Trophoblast cell (in vitro differentiated cells and primary cell): ENCODE measurements at regions not wholly inside any gene's neighbourhood (a gene's known extent, or its start where the extent isn't known, plus 50 kb on each side); places are given as distances from the start of the nearest gene placed in this dataset.
A peak's percentile ranks its signal among the peaks of the same experiment; 100 is the strongest.

Experiments used
- DNase-seq, 2 donors: peaks; one replicate each; pipeline ENCODE4 v3.0.0-alpha.2; 2016
- H2AFZ ChIP-seq: 2 replicates; pipeline ENCODE4 v1.6.1; 2013; ENCODE audit warnings: low read length, moderate library complexity, mild to moderate bottlenecking; ENCODE audit not compliant: insufficient read depth, poor library complexity
- H2AK5ac ChIP-seq: 2 replicates; pipeline ENCODE4 v1.6.1; 2013; ENCODE audit warnings: mild to moderate bottlenecking, low read length
- H2BK120ac ChIP-seq: 2 replicates; pipeline ENCODE4 v1.6.1; 2013; ENCODE audit warnings: low read length, mild to moderate bottlenecking, moderate library complexity; ENCODE audit not compliant: insufficient read depth, poor library complexity
- H2BK12ac ChIP-seq: 2 replicates; pipeline ENCODE4 v1.6.1; 2013; ENCODE audit warnings: mild to moderate bottlenecking, low read length, moderate library complexity
- H2BK5ac ChIP-seq: 2 replicates; pipeline ENCODE4 v1.6.1; 2013; ENCODE audit warnings: low read length, low read depth, moderate library complexity, mild to moderate bottlenecking; ENCODE audit not compliant: poor library complexity
- H3K14ac ChIP-seq: 2 replicates; pipeline ENCODE4 v1.6.1; 2013; ENCODE audit warnings: mild to moderate bottlenecking, low read length
- H3K18ac ChIP-seq: 2 replicates; pipeline ENCODE4 v1.6.1; 2013; ENCODE audit warnings: mild to moderate bottlenecking, low read length
- H3K23ac ChIP-seq: 2 replicates; pipeline ENCODE4 v1.6.1; 2013; ENCODE audit warnings: low read length
- H3K27ac ChIP-seq: 2 replicates; pipeline ENCODE4 v1.5.1; 2013; ENCODE audit warnings: low read depth, mild to moderate bottlenecking, inconsistent platforms, low read length, moderate library complexity
- H3K27me3 ChIP-seq: 2 replicates; pipeline ENCODE4 v1.6.1; 2013; ENCODE audit warnings: inconsistent platforms, mild to moderate bottlenecking, low read length, moderate library complexity; ENCODE audit not compliant: insufficient read depth
- H3K36me3 ChIP-seq, 2 experiments: 1 replicate in 1 of 2; 2 replicates in 1 of 2; pipeline ENCODE4 v1.6.1; 2013; ENCODE audit warnings: low read length in 2 of 2, mild to moderate bottlenecking in 2 of 2, moderate library complexity in 1 of 2; ENCODE audit not compliant: insufficient read depth in 2 of 2, control insufficient read depth in 1 of 2
- H3K4ac ChIP-seq: 2 replicates; pipeline ENCODE4 v1.6.1; 2013; ENCODE audit warnings: low read depth, mild to moderate bottlenecking, low read length, moderate library complexity
- H3K4me1 ChIP-seq, 2 experiments: 1 replicate in 1 of 2; 2 replicates in 1 of 2; pipeline ENCODE4 v1.6.1; 2013; ENCODE audit warnings: low read length in 2 of 2, mild to moderate bottlenecking in 2 of 2, moderate library complexity in 1 of 2; ENCODE audit not compliant: insufficient read depth in 2 of 2, control insufficient read depth in 1 of 2
- H3K4me2 ChIP-seq: 2 replicates; pipeline ENCODE4 v1.6.1; 2013; ENCODE audit warnings: inconsistent platforms, mild to moderate bottlenecking, low read length, moderate library complexity
- H3K4me3 ChIP-seq: 2 replicates; pipeline ENCODE4 v1.5.1; 2013; ENCODE audit warnings: mild to moderate bottlenecking, low read depth, low read length, inconsistent platforms
- H3K79me1 ChIP-seq: one replicate; pipeline ENCODE4 v1.6.1; 2013; ENCODE audit warnings: low read length
- H3K79me2 ChIP-seq: 2 replicates; pipeline ENCODE4 v1.6.1; 2013; ENCODE audit warnings: low read length, mild to moderate bottlenecking; ENCODE audit not compliant: control insufficient read depth, insufficient read depth, poor library complexity
- H3K9ac ChIP-seq: 2 replicates; pipeline ENCODE4 v1.6.1; 2013; ENCODE audit warnings: mild to moderate bottlenecking, low read length
- H3K9me3 ChIP-seq: 2 replicates; pipeline ENCODE4 v1.6.1; 2013; ENCODE audit warnings: low read depth, mild to moderate bottlenecking, control low read depth, inconsistent platforms, low read length; ENCODE audit not compliant: insufficient read depth
- H4K12ac ChIP-seq: 2 replicates; pipeline ENCODE4 v1.6.1; 2013; ENCODE audit warnings: low read depth, mild to moderate bottlenecking, low read length, moderate library complexity
- H4K8ac ChIP-seq: 2 replicates; pipeline ENCODE4 v1.6.1; 2013; ENCODE audit warnings: low read depth, mild to moderate bottlenecking, low read length, moderate library complexity
- H4K91ac ChIP-seq: one replicate; pipeline ENCODE4 v1.6.1; 2013; ENCODE audit warnings: low read depth, mild to moderate bottlenecking, low read length, moderate library complexity
- WGBS: extraction: QIAGEN DNeasy Blood & Tissue Kit; methylation state at CpG from one replicate; pipeline ENCODE4 v1.1.7; 2013; ENCODE audit warnings: missing lambda C conversion rate; ENCODE audit not compliant: insufficient read length, insufficient coverage; ENCODE audit errors: extremely low coverage; 5-methylcytosine and 5-hydroxymethylcytosine counted together

GRCh38 chr1:37265156-37265555 is 209.2 kb upstream of the ZC3H12A start:
- H3K4me1 ChIP-seq, result no peaks in the 10 kb centered on the region
- no peak overlapping the region for H3K18ac ChIP-seq
- no peaks in the 10 kb centered on the region for H3K27me3 ChIP-seq
- no peak overlapping the region for H3K27ac ChIP-seq
- H4K91ac ChIP-seq, result no peak overlapping the region
- H3K9me3 ChIP-seq, result peaks cover 1% of the 10 kb centered on the region
- no peak overlapping the region for H3K4me3 ChIP-seq
- H3K9ac ChIP-seq, result no peak overlapping the region
- no peak overlapping the region for H2BK5ac ChIP-seq
- no peaks in the 10 kb centered on the region for H3K79me2 ChIP-seq
- H2BK120ac ChIP-seq, result no peak overlapping the region
- no peak overlapping the region for H2AK5ac ChIP-seq
- WGBS, result no CpG with 5 or more reads among the region's 3 CpGs
- H3K4ac ChIP-seq, result no peak overlapping the region
- H2AFZ ChIP-seq, result no peak overlapping the region
- no peaks in the 10 kb centered on the region for H3K36me3 ChIP-seq
- H3K79me1 ChIP-seq, result no peaks in the 10 kb centered on the region
- H4K12ac ChIP-seq, result no peak overlapping the region
- no peak overlapping the region for H3K4me2 ChIP-seq
- H3K23ac ChIP-seq, result no peak overlapping the region
- no peak for DNase-seq
- H4K8ac ChIP-seq, result no peak overlapping the region
- no peak overlapping the region for H3K14ac ChIP-seq
- H2BK12ac ChIP-seq, result no peak overlapping the region

GRCh38 chr1:37265786-37266667 is 208.4 kb upstream of the ZC3H12A start:
- no peak for DNase-seq
- Histone ChIP-seq H3K14ac (no peak overlapping the region), H3K18ac (no peak overlapping the region), H4K12ac (no peak overlapping the region), H3K27me3 (no peaks in the 10 kb centered on the region), H3K9ac (no peak overlapping the region), H2AK5ac (no peak overlapping the region), H3K4me2 (no peak overlapping the region), H4K8ac (no peak overlapping the region), H3K79me1 (no peaks in the 10 kb centered on the region), H3K79me2 (no peaks in the 10 kb centered on the region), H3K4me1 (no peaks in the 10 kb centered on the region), H2AFZ (no peak overlapping the region), H3K27ac (no peak overlapping the region), H3K36me3 (no peaks in the 10 kb centered on the region), H3K4ac (no peak overlapping the region), H2BK12ac (no peak overlapping the region), H4K91ac (no peak overlapping the region), H2BK5ac (no peak overlapping the region), H3K9me3 (peaks cover 1% of the 10 kb centered on the region), H3K23ac (no peak overlapping the region), H2BK120ac (no peak overlapping the region), H3K4me3 (no peak overlapping the region)
- no CpG with 5 or more reads among the region's 10 CpGs for WGBS

GRCh38 chr1:37267111-37267835 is 207.1 kb upstream of the ZC3H12A start:
- H3K4ac ChIP-seq, result no peak overlapping the region
- no peak overlapping the region for H4K91ac ChIP-seq
- peak; percentile 4 to 54 for DNase-seq
- H3K4me2 ChIP-seq, result no peak overlapping the region
- no peak overlapping the region for H3K4me3 ChIP-seq
- H4K12ac ChIP-seq, result no peak overlapping the region
- H2BK5ac ChIP-seq, result no peak overlapping the region
- no peaks in the 10 kb centered on the region for H3K79me1 ChIP-seq
- H2AFZ ChIP-seq, result no peak overlapping the region
- no peak overlapping the region for H3K23ac ChIP-seq
- no peaks in the 10 kb centered on the region for H3K79me2 ChIP-seq
- no peak overlapping the region for H3K14ac ChIP-seq
- no CpG with 5 or more reads among the region's 10 CpGs for WGBS
- no peaks in the 10 kb centered on the region for H3K4me1 ChIP-seq
- H3K9me3 ChIP-seq, result peaks cover 3% of the 10 kb centered on the region
- no peak overlapping the region for H4K8ac ChIP-seq
- no peak overlapping the region for H2AK5ac ChIP-seq
- H3K9ac ChIP-seq, result no peak overlapping the region
- no peak overlapping the region for H3K27ac ChIP-seq
- H3K18ac ChIP-seq, result no peak overlapping the region
- H3K27me3 ChIP-seq, result no peaks in the 10 kb centered on the region
- H2BK12ac ChIP-seq, result no peak overlapping the region
- no peaks in the 10 kb centered on the region for H3K36me3 ChIP-seq
- H2BK120ac ChIP-seq, result no peak overlapping the region

- Histone ChIP-seq H2AFZ (no peak overlapping the region), H3K27ac (no peak overlapping the region), H3K4me2 (no peak overlapping the region), H4K91ac (no peak overlapping the region), H3K79me2 (no peaks in the 10 kb centered on the region), H3K4ac (no peak overlapping the region), H2BK5ac (no peak overlapping the region), H3K27me3 (no peaks in the 10 kb centered on the region), H3K9me3 (peaks cover 2% of the 10 kb centered on the region), H3K36me3 (no peaks in the 10 kb centered on the region), H2BK12ac (no peak overlapping the region), H3K79me1 (no peaks in the 10 kb centered on the region), H3K4me1 (no peaks in the 10 kb centered on the region), H4K12ac (no peak overlapping the region), H2AK5ac (no peak overlapping the region), H3K9ac (no peak overlapping the region), H3K23ac (no peak overlapping the region), H3K14ac (no peak overlapping the region), H4K8ac (no peak overlapping the region), H3K4me3 (no peak overlapping the region), H2BK120ac (no peak overlapping the region), H3K18ac (no peak overlapping the region)
- no CpG with 5 or more reads among the region's 3 CpGs for WGBS
- no peak for DNase-seq
These were observed 203.7 kb upstream of the ZC3H12A start for GRCh38 chr1:37270639-37271038.
